HCEC 1CT (cell line): ENCODE measurements at regions not wholly inside any gene's neighbourhood (a gene's known extent, or its start where the extent isn't known, plus 50 kb on each side); places are given as distances from the start of the nearest gene placed in this dataset.

ENCODE experiments used
- DNase-seq: peaks from one replicate; pipeline ENCODE4 v3.0.0-alpha.2; 2017

- DNase-seq: no peak
Measured at GRCh38 chr6:30806581-30807183, 62.3 kb upstream of the IER3 start.

GRCh38 chr6:30804333-30804732 lies 60.0 kb upstream of the IER3 start:
- DNase-seq: no peak

- DNase-seq: no peak
Measured at GRCh38 chr6:30802731-30803130, 58.4 kb upstream of the IER3 start.

- no peak for DNase-seq
Measured at GRCh38 chr6:30801950-30802349, 57.6 kb upstream of the IER3 start.

- no peak for DNase-seq
Measured at GRCh38 chr6:30800871-30801270, 56.5 kb upstream of the IER3 start.

- DNase-seq: no peak
Measured at GRCh38 chr6:30799210-30799609, 54.9 kb upstream of the IER3 start.

- DNase-seq: no peak
Measured at GRCh38 chr6:30798494-30798893, 54.1 kb upstream of the IER3 start.

- DNase-seq: no peak
Measured at GRCh38 chr6:30795549-30796293, 51.4 kb upstream of the IER3 start.
